Fibroblast of skin of scalp (primary cell): ENCODE measurements at regions not wholly inside any gene's neighbourhood (a gene's known extent, or its start where the extent isn't known, plus 50 kb on each side); places are given as distances from the start of the nearest gene placed in this dataset.
A peak's percentile ranks its signal among the peaks of the same experiment; 100 is the strongest.
"Not testable (repeated sequence)": the region's sequence is repeated elsewhere in the genome, so short reads cannot be mapped to it uniquely, and the experiment has no call there.

Source experiments
- DNase-seq: peaks from one replicate; pipeline ENCODE4 v3.0.0-alpha.2; 2013

DNA sequence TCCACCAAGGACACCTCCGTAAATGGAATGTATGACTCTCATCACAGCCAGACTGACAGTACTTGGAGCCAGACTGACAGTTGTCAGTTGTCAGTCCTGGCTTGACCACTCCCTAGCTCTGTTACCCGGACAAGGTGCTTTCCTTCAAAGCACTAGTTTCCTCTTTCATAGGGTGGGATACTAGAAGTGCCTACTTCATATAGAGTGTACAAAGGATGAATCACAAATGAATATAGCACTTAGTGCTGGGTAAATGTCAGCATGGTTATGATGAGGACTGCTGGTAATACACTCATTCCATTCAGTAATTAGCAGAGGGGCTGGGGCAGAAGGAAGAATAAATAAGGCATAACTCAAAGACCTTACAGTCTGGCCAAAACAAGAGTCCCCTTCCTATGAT, 91.4 kb downstream of the ARL4C start:
- no peak for DNase-seq

DNA sequence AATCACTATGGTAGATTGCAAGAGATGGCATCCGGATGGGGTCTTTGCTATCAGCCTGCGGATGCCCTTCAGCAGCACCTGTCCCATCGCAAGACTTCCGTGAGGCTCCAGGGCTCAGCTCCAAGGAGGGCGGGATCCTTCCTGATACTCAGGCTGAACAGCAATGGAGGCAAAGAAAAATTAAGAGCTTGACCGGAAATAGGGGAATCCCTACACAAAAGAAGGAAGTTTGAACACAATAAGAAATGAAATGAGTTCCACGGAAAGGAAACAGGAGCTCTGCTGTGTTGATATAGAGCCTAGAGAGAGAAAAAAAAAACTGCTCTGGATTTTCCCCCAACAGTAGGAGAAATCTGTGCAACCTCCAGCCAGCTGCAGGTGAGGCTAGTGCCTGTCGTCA, 91.9 kb downstream of the ARL4C start:
- DNase-seq = no peak

DNA sequence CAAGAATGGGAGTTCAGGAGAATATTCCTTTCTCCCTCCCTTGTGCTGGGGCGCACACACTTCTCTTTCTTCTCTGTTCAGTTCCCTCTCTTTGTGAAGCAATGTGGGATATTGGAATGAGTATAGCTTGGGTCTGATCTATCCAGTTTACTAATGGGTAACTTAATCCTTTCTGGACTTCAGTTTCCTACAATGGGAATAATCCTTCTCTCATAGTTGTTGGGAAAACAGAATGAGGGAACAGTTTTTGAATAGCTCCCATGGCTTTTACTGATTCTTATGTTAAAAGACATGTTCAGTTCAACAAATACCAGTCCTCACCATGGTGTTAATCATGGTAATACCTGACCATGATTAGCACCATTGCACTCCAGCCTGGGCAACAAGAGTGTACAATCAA, 93.1 kb downstream of the ARL4C start:
- DNase-seq = no peak

- no peak for DNase-seq
Measured at GRCh38 chr2:234403074-234403473, 93.8 kb downstream of the ARL4C start.

- no peak for DNase-seq
Measured at GRCh38 chr2:234401426-234401825, 95.5 kb downstream of the ARL4C start.

GRCh38 chr2:234399451-234400246, 97.2 kb downstream of the ARL4C start:
- peak; percentile 88 for DNase-seq

DNA sequence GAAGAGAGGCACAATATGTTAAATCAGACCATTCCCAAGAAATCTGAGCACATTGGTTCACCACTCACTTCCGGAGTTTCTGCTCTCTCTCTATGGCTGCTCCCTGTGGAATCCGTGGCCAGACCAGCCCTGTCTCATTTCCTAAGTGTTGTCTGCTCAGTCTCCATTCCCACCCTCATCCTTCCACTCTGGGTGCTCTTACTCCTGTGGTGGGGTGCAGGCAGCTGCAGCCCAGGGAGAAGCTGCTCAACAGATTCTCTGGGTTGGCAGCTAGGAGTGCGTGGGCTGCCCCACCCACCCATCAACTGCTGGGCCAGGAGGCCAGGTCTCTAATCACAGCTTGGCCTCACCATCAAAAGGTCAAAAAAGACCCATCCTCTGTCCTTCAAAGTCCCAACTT, 98.3 kb downstream of the ARL4C start:
- DNase-seq = no peak

DNA sequence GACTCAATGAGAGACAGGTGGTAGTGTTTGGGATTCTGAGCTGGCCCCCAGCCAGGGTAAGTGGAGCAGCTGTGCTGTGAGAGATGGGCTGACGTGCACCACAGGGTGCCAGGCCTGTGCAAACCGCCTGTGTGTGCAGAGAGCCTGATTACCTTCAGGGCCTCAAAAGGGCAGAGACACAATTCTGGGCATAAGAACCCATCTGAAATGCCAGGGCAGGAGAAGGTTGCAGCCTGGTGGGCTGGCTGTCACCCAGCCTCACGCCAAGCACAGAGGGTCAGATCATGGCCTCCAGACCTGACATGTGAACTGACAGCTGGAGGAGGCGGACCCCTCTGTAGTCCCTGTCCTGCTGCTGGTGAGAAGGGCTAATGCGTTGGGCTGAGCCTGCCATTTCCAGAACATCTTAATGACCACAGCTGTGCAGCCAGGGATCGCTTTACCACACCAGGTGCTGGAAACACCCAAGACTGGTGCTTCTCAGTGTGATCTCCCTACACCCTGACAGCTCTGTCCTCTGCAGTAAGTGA, 100.9 kb downstream of the ARL4C start:
- DNase-seq = no peak

DNA sequence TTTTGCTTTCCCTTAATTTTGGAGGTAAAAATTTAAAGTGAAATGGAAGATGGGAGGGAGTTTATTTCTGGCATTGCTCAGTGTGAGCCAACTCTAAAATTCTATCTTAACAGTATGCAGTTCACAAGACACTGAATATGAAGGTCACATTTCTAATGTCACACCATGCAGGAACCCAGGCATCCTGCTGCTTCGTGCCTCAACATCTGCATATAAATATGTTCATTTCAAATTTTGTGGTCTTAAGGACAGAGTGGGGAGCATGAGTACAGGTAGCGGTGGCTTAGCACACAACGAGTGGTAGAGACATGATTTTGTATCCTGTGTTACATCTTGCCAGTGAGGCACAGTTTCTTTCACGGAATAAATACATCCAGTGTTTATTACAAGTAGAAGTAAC, 102.4 kb downstream of the ARL4C start:
- no peak for DNase-seq

- no peak for DNase-seq
Measured at GRCh38 chr2:234393354-234393753, 103.5 kb downstream of the ARL4C start.

DNA sequence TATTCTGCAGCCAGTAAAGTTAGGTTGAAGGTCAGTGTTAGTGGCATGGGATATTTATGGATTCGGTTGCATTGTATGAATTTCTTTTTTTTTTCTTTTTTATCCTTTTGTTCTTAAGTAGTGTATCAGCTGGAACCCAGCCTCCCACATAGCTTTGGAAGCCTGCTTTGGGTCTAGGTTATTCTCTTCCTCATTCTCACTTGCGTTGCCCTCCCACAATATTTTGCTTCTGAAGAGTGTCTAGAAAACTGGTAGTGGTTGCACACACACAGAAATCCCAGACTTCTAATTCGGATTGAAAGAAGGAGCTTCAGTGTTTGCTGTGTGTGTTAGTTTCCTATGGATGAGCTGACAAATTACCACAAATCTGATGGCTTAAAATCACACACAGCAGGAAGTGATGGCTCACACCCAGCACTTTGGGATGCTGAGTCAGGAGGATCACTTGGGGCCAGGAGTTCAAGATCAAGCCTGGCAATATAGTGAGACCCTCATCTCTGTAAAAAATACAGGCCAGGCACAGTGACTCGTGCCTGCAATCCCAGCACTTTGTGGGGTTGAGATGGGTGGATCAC, 104.8 kb downstream of the ARL4C start:
- peak; percentile 46 for DNase-seq

- DNase-seq = no peak
Measured at GRCh38 chr2:234391625-234392024, 105.3 kb downstream of the ARL4C start.

- not testable (repeated sequence) for DNase-seq
Measured at GRCh38 chr2:234389661-234390060, 107.2 kb downstream of the ARL4C start.

DNA sequence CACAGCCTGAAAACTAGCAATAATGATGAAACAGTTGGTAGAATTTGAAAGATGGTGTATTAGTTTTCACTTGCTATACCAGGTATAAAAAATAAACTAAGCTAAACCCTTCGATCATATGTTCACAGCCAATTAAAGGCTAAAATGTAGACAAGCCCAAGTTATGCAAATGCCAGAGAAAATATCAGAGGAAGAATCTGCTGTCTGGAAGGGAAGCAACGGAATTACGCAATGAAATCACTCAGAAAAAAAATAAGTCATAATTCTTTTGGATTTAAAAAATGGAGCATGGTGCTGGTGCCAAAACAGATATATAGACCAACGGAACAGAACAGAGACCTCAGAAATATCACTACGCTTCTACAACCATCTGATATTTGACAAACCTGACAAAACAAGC, 108.3 kb downstream of the ARL4C start:
- DNase-seq = peak; percentile 41

- no peak for DNase-seq
Measured at GRCh38 chr2:234386971-234387370, 109.9 kb downstream of the ARL4C start.

GRCh38 chr2:234382131-234382530, 114.8 kb downstream of the ARL4C start:
- no peak for DNase-seq

GRCh38 chr2:234378958-234379357, 117.9 kb downstream of the ARL4C start:
- not testable (repeated sequence) for DNase-seq

- peak; percentile 84 for DNase-seq
Measured at GRCh38 chr2:234378440-234378839, 118.4 kb downstream of the ARL4C start.

GRCh38 chr2:234377761-234378391, 119.0 kb downstream of the ARL4C start:
- peak; percentile 100 for DNase-seq

GRCh38 chr2:234376229-234376628, 120.7 kb downstream of the ARL4C start:
- no peak for DNase-seq

- DNase-seq = no peak
Measured at GRCh38 chr2:234375176-234375880, 121.6 kb downstream of the ARL4C start.

GRCh38 chr2:234374736-234375135, 122.1 kb downstream of the ARL4C start:
- no peak for DNase-seq

DNA sequence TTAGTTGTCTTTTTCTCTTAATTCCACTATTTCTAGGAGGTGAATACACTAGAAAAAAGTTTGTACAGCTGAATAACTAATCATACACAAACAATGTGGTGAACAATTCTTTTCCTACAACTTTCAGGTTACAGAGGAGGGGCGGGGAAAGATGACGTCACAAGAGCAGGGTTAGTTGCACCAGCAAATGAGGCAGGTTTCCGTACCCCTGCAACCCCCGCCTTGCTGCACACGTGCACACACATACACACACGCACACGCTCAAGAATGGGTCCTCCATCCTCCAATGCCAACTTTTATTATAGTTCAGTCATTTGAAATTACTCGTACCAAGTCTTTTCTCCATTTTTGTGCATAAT, 122.8 kb downstream of the ARL4C start:
- DNase-seq = no peak
